GM18502 (cell line): ENCODE measurements at regions not wholly inside any gene's neighbourhood (a gene's known extent, or its start where the extent isn't known, plus 50 kb on each side); places are given as distances from the start of the nearest gene placed in this dataset.

Experiments
- ATAC-seq: cut with Tn5 transposase; IDR thresholded peaks from one replicate; pipeline ENCODE4 v1.9.1; 2021; ENCODE audit warnings: mild to moderate bottlenecking; ENCODE audit not compliant: unreplicated experiment, poor library complexity

DNA sequence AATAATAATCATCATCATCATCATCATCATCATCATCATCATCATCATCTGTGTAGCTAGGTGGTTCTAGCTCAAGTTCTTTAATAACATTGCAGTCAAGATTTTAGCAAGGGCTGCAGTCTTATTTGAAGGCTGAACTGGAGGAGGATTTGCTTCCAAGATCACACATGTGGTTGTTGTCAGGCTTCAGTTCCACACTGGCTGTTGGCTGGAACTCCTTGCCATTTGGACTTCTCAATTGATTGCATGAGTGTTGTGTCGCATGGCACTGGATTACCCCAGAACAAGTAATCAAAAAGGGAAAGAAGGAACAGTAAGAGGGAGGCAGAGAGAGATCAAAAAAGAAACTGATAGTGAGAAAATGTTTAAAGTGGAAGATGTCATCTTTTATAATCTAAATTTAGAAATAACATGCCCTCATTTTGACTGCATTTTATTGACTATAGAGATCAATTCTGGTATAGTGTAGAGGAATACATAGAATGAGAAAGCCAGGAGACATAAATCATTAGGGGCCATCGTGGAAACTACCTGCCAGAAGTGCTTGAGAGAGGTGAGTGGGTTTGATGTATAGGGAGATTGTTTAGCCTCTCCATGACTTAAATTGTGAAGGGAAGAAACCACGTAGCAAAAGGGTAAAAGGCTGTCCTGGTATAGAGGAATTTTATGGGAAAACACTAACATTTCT lies 346.6 kb upstream of the RBMS3 start:
- peak; percentile 50 for ATAC-seq

DNA sequence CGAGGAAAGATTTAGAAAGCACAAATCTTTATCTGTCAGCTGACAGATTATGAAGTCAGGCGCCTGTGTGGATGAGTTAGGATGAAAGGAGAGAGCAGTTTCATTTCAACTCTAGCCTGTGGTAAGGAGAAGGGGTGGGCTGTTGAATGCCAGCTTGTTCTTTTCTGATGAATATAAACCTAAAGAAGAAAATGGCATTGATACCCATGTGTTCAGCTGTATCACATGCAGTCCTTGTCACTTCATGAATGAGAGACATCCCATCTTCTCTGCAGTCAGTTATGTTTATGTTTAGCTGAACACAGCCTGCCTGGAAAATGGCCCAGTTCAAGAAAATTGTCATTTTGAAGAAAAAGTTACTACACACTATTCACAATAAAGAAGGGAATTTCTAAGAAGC lies 345.7 kb upstream of the RBMS3 start:
- ATAC-seq, result peak; percentile 37

DNA sequence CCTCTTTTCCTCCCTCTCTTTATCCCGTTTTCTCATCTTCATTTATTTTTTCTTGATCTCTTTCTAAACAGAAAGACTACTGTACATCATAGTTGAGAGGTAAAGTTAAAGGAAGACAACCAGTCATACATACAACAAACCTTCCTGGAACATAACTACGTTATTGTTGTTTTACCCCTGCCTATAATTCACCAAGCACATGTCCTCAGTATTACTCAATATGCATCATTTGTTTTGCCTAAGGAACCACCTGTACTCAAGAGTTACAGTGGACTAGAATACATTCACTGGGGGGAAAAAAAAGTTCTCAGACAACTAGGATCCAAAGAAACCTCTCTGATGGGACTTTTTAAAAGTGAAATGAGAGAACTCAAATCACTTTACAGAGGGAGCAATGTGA lies 344.7 kb upstream of the RBMS3 start:
- no peak for ATAC-seq

DNA sequence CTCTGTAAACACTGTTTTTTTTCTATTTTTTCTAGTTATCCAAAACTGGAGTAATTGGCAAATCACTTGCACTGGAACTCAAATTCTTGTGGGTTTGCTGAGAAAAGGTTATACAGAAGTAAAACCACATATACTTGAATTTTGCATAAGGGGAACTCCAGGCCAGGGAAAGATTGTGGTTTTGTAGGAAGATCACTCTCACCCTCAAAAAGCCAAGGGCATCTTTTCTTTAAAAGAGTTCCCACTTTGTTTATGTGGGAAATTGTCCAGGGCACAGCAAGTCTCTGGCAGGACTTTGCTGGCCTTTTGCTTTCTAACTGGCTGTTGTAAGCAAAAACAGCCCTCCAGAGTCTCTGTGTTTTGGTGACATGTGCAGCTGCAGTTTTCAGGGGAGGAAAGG lies 340.3 kb upstream of the RBMS3 start:
- peak; percentile 93 for ATAC-seq

DNA sequence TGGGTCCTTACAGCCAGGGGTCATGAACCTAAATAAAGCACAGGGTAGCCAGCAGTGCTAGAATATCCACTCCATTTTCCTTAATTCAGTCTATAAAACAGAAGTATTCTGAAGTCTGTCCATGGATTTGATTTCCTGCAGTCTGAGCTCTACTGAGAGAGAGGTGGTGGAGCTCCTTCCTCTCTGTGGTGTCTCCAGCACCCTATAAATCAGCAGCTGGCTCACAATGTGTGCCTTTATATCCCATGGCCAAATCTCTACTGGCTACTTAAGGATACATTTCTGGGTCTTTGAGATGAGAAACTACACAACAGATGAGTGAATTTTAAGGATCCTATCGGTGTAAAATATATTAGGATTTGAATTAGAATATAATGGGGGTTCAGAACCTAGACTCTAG lies 339.9 kb upstream of the RBMS3 start:
- peak; percentile 17 for ATAC-seq

DNA sequence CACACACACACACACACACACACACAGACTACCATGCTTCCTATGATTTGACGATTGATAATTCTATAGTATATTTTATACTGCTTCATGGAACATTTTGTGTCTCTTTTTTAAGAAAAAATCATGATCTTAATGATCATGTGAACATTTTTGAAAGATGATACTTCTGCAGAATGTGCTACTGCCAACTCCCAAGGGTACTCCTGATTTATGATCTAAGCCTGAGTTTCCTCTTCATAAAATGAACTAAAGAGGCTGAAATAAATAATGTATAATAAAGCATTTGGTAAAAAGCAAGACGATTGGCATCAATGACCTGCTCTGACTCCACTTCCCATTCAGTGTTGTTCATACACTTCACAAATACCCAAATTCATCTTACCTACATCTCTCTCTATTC lies 333.8 kb upstream of the RBMS3 start:
- no peak for ATAC-seq

DNA sequence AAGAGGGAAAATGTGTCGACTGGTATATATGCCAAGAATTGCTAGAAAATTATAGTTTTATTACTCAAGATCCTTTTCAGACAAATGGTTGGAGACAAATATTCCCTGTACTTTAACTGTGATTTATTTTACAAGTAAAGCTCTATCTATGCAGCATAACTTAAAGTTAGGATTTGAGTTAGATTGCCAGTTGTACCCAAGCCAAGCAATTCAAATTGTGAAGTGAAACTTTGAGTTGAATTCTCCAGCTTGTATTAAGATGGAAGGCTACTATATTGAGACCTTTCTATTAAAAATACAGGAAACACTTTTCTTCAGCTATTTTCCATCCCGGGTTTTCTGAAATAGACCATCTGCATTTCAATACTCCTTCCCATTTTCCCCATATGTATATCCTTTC lies 333.1 kb upstream of the RBMS3 start:
- ATAC-seq, result no peak

DNA sequence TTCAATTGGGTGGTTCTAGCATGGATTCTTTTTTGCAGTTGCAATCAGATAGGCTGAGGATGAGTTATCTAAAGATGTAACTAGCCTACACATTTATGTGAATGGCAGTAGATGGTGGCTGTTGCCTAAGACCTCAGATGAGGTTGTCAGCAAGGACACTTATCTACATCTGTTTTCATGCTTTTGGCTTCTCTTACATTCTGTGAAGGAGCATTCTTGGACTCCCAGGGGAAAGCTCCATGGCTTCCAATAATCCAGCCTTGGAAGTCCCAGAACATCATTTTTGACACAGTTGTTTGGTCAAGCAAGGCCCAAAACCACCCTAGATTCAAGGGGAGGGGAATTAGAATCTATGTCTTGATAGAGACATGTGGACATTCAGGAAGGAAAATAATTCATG lies 332.2 kb upstream of the RBMS3 start:
- no peak for ATAC-seq

DNA sequence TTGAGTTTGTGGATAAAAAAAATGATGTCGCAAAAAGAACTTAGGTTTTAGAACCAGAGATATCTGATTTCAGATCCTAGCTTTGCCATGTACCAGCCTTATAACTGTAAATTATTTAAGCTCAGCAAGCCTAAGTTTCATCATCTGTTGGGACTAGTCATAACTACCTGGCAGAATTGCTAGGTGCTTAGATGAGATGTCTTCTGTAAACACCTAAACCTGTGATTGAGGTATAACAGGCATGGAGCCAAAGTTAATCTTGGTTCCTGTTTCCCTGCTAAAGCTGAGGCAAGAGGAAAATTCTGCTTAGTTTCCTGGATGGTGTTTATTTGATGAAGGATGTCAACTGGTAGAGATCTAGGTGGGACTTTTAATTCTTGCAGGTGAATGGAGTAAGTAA lies 331.3 kb upstream of the RBMS3 start:
- ATAC-seq, result no peak

DNA sequence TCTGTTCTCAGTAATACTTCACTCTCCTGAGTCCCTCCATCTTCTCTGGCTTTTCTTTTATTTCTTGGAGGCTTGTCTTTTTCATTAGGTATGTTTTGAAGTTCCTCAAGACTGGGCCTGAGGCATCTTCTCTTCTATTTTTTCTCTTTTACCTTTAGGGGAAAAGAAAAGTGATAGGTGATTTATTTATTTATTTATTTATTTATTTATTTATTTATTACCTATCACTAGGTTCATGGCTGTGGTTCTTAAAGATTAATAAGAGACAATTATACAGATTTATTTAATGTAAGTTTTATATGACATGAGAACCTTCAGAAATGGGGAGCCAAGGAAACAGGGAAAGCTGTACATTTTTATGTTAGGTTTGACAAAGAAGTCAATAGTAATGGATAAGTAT lies 330.3 kb upstream of the RBMS3 start:
- ATAC-seq, result no peak

DNA sequence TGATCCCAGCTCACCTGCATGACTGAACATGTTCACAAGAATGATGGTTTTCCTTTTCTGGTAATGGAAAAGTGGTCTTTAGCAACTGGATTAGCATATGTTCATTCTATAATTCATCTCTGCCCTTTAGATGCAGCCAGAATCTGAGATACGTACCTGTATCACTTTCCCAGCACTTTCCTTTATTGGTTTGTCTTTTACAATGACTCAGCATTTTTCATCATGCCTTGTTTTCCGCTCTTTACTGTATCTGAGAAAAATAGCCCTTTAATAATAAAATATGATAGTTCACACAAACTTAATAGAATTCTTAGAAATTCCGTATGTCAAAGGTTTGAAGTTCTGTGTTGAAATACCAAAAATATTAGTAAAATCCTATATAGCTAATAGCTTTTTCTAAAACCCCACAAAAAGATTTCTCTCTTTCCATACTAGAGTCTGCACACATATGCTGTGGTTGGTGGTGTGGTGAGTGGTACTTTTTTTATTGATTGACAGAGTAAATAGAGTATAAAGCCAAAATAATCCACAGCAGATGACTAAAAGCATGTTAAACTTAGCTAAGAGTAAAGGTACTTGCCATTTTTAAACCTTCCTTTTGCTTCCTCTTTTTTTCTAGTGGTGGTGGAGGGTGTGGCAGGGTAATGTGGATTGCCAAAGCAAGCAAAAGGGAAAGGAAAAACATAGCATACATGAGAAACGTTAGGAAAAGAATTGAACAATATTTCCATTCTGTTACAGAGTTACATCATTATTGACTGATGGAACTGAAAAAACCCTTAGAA lies 328.9 kb upstream of the RBMS3 start:
- peak; percentile 62 for ATAC-seq

DNA sequence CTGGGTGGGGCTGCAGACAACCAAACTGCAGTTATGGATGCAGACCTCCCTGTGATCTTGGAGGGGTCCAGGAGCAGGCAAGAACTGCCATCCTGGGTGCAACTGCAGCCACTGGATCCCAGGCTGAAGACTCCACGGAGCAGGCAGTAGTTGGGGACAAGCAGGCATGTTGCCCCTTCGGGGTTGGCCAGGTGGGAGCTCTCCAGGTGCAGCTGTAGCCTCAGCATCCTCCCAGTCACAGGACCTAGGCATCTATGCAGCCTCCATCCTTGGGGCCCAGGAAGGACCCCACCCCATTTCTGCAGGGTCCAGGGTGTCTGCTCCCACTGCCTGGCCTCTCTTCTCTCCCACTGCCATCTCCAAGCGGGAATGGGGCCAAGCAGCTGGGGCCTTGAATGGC lies 322.2 kb upstream of the RBMS3 start:
- no peak for ATAC-seq

DNA sequence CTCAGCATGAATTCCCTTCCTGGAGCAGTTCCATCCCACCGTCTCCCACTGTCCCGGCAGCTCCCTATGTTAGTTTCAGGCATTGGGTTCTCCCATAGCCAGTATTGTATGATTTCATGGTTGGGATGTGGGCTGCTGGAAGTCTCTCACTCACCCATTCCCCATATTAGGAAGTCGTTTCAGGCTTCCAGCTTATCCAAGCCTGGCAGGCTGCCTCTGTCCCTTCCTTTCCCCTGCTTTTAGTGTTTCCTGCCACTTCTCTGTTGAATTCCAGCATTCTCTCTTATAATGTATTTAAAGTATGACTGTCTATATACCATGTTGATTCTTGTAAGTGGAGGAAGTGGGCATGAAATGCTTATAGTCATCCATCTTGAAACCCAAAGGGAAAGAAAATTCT lies 309.7 kb upstream of the RBMS3 start:
- no peak for ATAC-seq

DNA sequence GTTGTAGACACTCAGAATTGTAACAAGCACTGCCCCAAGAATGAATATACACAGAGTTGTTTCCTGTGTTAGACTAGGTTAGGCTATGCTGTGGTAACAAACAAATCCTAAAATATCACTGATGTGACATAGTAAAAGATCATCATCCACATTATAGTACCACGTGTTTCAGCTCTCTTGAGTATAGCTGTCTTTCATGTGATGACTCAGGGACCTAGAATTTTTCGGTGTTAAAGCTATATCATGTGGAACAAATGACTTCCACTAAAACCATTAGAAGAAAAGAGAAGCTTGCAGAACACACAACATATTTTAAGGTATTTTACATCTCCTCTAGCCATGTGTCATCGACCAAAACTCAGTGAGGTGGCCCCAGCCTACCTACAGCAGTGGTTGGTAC lies 307.9 kb upstream of the RBMS3 start:
- peak; percentile 83 for ATAC-seq

DNA sequence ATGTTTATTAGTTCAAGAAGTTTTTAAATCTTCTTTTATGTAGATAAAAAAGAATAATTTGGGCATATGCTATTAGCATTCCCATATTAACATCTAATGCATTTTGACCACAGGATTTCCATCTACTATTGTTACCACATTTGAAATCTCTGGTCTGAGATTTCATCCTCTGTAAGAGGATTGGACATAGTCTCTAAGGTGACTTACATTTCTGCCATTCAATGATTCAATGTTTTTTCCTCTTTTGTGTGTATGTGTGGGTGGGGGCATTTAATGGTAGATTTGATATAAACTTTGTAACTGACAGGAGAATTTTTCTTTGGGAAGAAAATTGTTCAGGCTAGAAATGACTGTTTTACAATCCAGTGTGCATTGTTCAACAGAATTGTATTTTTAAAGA lies 307.3 kb upstream of the RBMS3 start:
- no peak for ATAC-seq

DNA sequence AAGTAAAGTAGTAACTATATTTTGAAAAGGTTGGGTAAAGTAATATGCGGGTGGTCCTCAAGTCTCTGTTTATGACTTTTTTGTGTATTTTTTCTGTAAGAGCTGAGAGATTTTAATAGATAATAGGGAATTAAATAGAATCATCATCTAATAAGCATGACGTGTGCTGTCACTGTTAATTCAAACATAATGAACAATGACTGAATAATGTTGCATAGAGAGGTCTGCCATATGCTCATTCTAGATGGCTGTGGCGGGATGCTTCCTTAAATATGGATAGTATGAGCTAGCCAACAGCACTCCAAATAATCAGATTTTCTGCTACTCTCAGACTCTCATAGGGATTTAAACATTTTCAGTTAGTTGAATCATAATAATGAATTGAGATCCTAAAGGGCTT lies 302.8 kb upstream of the RBMS3 start:
- no peak for ATAC-seq

DNA sequence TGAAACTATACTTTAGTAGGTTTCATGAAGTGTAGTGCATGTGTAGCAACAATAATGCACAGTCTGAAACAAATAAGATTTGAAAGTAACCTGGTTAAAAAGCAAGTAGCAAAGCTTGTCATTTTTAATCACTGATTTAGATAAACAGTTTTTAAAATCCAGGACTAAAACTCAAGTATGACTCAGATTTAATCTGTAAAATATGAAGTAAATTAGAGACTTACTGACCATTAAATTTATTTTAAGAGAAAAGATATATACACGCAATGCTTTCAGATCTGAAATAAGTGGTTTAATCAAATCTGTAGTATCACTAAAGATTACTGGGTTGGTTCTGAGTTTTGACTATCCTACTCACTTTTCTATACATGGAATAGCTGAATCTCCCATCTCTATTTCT lies 300.7 kb upstream of the RBMS3 start:
- ATAC-seq, result no peak

DNA sequence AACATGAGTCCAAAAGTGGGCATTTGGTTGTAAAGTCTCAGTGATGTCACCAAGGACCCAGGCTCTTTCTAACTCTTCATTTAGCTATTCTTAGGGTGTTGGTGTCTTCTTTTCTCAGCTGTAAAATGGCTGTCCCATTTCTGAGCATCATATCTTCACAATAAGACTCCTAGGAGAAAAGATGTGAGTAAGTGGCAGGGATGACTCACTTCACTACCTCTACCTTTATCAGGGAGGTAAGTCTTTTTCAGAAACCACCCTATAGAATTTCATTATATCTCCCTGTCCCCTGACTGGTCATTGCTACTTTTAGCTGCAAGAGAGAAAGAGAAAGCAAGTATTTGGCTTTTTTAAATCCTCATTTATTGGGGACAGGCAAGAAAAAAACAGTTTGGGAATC lies 300.2 kb upstream of the RBMS3 start:
- no peak for ATAC-seq

DNA sequence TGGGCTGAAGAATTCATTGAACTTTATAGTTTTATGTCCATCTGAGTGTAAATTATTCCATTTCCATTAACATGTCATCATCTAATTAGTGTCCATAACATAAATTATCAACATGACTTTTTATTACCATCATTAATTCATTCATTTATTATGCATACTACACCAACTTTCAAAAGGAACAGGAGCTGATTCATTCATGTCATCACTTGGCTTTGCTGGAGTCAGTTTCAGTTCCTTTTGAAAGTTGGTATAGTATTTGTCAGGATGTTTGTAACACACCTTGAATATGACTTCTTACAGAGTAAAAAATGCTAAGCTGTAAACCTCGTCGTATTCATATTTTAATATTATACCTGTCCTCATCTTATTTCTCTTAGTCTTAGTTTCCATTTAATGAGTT lies 298.0 kb upstream of the RBMS3 start:
- ATAC-seq, result peak; percentile 90

DNA sequence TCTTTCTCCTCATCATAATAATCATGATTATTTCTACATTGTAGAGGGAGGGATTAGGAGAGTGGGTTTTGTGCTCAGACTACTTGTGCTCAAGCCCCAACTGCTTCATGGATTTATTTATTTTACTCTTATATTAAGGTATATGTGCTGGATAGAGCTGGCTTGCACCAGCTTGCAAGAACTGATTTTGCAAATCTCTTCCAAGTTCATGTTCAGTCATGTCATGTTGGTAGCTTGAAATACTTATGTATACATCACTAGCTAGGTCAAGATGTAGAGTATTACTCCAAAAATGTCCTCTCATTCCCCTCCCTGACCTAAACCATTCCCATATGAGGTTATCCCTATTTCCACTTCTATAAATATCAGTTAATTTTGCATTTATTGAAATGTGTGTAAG lies 293.9 kb upstream of the RBMS3 start:
- no peak for ATAC-seq

DNA sequence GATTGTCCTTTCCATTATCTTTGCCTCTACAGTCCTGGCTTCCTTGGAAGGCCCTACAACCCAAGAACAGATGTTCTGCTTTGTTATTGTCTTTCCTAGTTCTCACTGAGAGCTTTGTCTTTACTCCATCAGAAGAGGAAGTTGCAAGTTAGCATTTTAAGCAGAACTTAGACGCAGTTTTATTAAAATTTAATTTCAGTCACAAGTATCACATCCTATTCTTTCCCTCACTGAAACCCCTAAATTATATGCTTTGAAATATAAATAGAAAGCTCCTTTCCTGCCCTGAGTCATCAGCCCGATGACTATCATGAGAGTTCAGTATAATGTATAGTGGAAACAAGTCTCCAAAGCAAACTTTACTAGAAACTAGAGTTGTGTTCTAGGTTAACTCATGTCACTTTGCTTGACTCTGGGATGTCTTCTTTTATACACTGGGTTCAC lies 291.2 kb upstream of the RBMS3 start:
- ATAC-seq, result peak; percentile 93
